IMR-90 (cell line): ENCODE measurements at regions not wholly inside any gene's neighbourhood (a gene's known extent, or its start where the extent isn't known, plus 50 kb on each side); places are given as distances from the start of the nearest gene placed in this dataset.

Source experiments
- CEBPB ChIP-seq: IDR thresholded peaks from 2 replicates; pipeline ENCODE4 v1.6.1; 2012; ENCODE audit warnings: low read depth, low read length, improper control_type of control experiment
- MXI1 ChIP-seq: IDR thresholded peaks from 2 replicates; pipeline ENCODE4 v1.6.1; 2012; ENCODE audit warnings: low read depth, mild to moderate bottlenecking, low read length, moderate library complexity, borderline replicate concordance
- POLR2A ChIP-seq: IDR thresholded peaks from 2 replicates; pipeline ENCODE4 v1.6.1; 2012; ENCODE audit warnings: mild to moderate bottlenecking, low read depth, low read length
- TF ChIP-seq, protein P1 (sequence below): fragments of 150-350 bp; IDR thresholded peaks from 2 replicates; pipeline ENCODE4 v1.6.1; 2017; ENCODE audit warnings: mild to moderate bottlenecking, antibody characterized with exemption, low read length, low read depth
- TF ChIP-seq, protein P2 (sequence below): conservative IDR thresholded peaks from 2 replicates; pipeline ENCODE4 v1.5.1; 2012; ENCODE audit warnings: mild to moderate bottlenecking, low read depth, low read length, improper control_type of control experiment

DNA sequence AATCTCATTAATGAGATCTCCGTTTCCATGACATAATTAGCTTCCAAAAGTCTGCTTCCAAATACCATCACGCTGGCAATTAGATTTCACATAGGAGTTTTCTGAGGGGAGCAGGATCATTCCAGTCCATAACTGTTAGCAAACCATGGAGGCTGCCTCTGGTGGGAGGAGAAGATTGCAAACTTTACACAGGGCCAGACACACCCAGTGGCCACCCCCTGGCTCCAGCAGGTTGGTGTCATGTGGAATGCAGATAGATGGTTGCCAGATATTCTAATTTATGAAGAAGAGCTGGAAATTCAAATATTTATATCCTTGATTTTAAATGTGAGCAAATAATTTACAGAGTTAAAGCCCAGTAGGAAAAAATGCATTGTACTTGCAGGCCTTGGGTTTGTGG is 164.2 kb downstream of the ICE1 start:
- no peak for TF ChIP-seq MXI1
- no peak for TF ChIP-seq POLR2A
- TF ChIP-seq CEBPB = no peak
- TF ChIP-seq, protein P1, sequence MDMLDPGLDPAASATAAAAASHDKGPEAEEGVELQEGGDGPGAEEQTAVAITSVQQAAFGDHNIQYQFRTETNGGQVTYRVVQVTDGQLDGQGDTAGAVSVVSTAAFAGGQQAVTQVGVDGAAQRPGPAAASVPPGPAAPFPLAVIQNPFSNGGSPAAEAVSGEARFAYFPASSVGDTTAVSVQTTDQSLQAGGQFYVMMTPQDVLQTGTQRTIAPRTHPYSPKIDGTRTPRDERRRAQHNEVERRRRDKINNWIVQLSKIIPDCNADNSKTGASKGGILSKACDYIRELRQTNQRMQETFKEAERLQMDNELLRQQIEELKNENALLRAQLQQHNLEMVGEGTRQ = no peak
- TF ChIP-seq, protein P2, sequence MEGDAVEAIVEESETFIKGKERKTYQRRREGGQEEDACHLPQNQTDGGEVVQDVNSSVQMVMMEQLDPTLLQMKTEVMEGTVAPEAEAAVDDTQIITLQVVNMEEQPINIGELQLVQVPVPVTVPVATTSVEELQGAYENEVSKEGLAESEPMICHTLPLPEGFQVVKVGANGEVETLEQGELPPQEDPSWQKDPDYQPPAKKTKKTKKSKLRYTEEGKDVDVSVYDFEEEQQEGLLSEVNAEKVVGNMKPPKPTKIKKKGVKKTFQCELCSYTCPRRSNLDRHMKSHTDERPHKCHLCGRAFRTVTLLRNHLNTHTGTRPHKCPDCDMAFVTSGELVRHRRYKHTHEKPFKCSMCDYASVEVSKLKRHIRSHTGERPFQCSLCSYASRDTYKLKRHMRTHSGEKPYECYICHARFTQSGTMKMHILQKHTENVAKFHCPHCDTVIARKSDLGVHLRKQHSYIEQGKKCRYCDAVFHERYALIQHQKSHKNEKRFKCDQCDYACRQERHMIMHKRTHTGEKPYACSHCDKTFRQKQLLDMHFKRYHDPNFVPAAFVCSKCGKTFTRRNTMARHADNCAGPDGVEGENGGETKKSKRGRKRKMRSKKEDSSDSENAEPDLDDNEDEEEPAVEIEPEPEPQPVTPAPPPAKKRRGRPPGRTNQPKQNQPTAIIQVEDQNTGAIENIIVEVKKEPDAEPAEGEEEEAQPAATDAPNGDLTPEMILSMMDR = no peak
